CD4-positive, alpha-beta T cell (primary cell): ENCODE measurements at regions not wholly inside any gene's neighbourhood (a gene's known extent, or its start where the extent isn't known, plus 50 kb on each side); places are given as distances from the start of the nearest gene placed in this dataset.

Source experiments
- ATAC-seq: fragments of 200-7000 bp; cut with Tn5 transposase; one replicate; pipeline ENCODE4 v1.10.0; 2022; ENCODE audit warnings: mild to moderate bottlenecking; ENCODE audit not compliant: poor library complexity
- CTCF ChIA-PET: fragments of 350-600 bp; sonication (Branson Sonifier 250); formaldehyde crosslinking; loops from one replicate; lab custom pipeline; 2021; ENCODE audit warnings: antibody characterized with exemption, inconsistent platforms; lab: Charles Lee
- POLR2A ChIA-PET: fragments of 350-600 bp; sonication (Branson Sonifier 250); formaldehyde crosslinking; loops from one replicate; lab custom pipeline; 2021; ENCODE audit warnings: antibody characterized with exemption, inconsistent platforms; lab: Charles Lee
- DNase-seq, 14 experiments: peaks; one replicate each; pipeline ENCODE4 v3.0.0-alpha.2; 2013 to 2020; ENCODE audit warnings: mixed read lengths in 2 of 14
- H3K27ac ChIP-seq, 2 donors: one replicate each; pipeline versions ENCODE4 v1.5.1 to v1.7.0; 2013; ENCODE audit warnings: low read length in 2 of 2, low read depth in 1 of 2, mild to moderate bottlenecking in 1 of 2
- H3K27me3 ChIP-seq, 2 experiments: 1 replicate in 1 of 2; 2 replicates in 1 of 2; pipeline versions ENCODE4 v1.6.1 to v1.7.0; 2013; ENCODE audit warnings: low read length in 2 of 2, control low read depth in 1 of 2, mild to moderate bottlenecking in 1 of 2, moderate library complexity in 1 of 2; ENCODE audit not compliant: insufficient read depth in 2 of 2, control insufficient read depth in 1 of 2
- H3K36me3 ChIP-seq: one replicate; pipeline ENCODE4 v1.6.1; 2013; ENCODE audit warnings: low read length, control low read depth; ENCODE audit not compliant: insufficient read depth
- H3K4me1 ChIP-seq: one replicate; pipeline ENCODE4 v1.6.1; 2013; ENCODE audit warnings: low read length, control low read depth; ENCODE audit not compliant: insufficient read depth
- H3K4me3 ChIP-seq: one replicate; pipeline ENCODE4 v1.5.1; 2013; ENCODE audit warnings: mild to moderate bottlenecking, low read length, moderate library complexity
- H3K9me3 ChIP-seq, 2 experiments: 1 replicate in 1 of 2; 2 replicates in 1 of 2; pipeline versions ENCODE4 v1.6.1 to v1.7.0; 2013; ENCODE audit warnings: low read length in 2 of 2, mild to moderate bottlenecking in 2 of 2, control low read depth in 1 of 2, moderate library complexity in 1 of 2; ENCODE audit not compliant: control insufficient read depth in 1 of 2, insufficient read depth in 1 of 2
- H3K27ac Mint-ChIP-seq: one replicate; pipeline ENCODE4 v1.8.0; 2020; ENCODE audit warnings: mixed read lengths
- H3K27me3 Mint-ChIP-seq: one replicate; pipeline ENCODE4 v1.8.0; 2021; ENCODE audit warnings: mixed read lengths
- H3K36me3 Mint-ChIP-seq: one replicate; pipeline ENCODE4 v1.8.0; 2021; ENCODE audit warnings: low read depth, mixed read lengths
- H3K4me1 Mint-ChIP-seq: one replicate; pipeline ENCODE4 v1.8.0; 2021; ENCODE audit warnings: low read depth, mixed read lengths
- H3K4me3 Mint-ChIP-seq: one replicate; pipeline ENCODE4 v1.8.0; 2020; ENCODE audit warnings: mild to moderate bottlenecking, mixed read lengths
- H3K9me3 Mint-ChIP-seq: one replicate; pipeline ENCODE4 v1.8.0; 2020; ENCODE audit warnings: mixed read lengths
- intact Hi-C, 2 experiments: fragments of 100-400 bp; cut with DNase I in 1 of 2; cut with micrococcal nuclease in 1 of 2; formaldehyde crosslinking; loops; one replicate each; pipeline versions ENCODE4 v1.15.1 to v1.9.0; 2023 to 2025; cut with DNase I, micrococcal nuclease
- TF ChIP-seq, protein P1 (sequence below): fragments of 200-600 bp; IDR thresholded peaks from one replicate; pipeline ENCODE4 v1.8.0; 2022; ENCODE audit warnings: antibody characterized with exemption, mild to moderate bottlenecking

DNA sequence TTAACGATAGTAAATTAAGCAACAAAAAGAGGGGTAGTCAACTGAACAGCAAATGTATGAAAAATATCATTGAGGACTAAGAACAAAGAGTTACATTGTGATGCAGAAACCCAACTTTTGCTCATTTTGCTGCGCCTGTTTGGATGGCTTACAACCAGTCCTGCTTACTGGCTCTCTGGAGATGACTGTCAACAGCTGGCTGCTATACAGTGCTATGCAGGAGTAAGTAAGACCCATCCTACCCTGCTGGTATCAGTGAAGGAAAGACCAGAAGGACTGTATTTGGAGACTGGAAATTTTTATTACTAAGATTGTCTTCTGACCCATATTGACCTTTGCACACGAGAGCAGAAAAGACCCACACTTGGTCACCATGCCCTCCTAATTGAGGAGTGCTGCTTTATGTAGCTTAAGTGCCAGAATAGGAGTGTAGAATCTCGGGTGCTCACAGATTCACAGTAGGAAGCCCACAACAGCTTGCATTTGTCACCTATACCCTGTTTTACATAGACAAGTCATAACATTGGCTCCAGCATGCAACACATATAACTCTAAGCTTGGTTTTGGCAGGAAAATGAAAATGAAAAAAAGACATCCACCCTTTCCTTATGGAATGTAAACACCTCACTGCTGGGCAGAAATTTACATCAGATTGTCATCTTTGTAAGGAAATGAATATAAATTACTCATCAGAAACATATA lies 1915.0 kb upstream of the CELF4 start:
- no peak for DNase-seq
- no peak overlapping the region for H3K4me3 ChIP-seq
- Mint-ChIP-seq H3K9me3 (peaks cover 2% of the 10 kb centered on the region), H3K4me1 (no peaks in the 10 kb centered on the region), H3K4me3 (no peak overlapping the region), H3K27ac (no peak overlapping the region), H3K27me3 (no peaks in the 10 kb centered on the region), H3K36me3 (no peaks in the 10 kb centered on the region)
- H3K27ac ChIP-seq = no peak overlapping the region
- ChIA-PET POLR2A (no interaction called here), CTCF (no interaction called here)
- no peaks in the 10 kb centered on the region for H3K27me3 ChIP-seq
- no peaks in the 10 kb centered on the region for H3K36me3 ChIP-seq
- no peaks in the 10 kb centered on the region for H3K4me1 ChIP-seq
- H3K9me3 ChIP-seq = no peaks in the 10 kb centered on the region
- intact Hi-C loops = no loop called here
- ATAC-seq = no peak
- TF ChIP-seq, protein P1, sequence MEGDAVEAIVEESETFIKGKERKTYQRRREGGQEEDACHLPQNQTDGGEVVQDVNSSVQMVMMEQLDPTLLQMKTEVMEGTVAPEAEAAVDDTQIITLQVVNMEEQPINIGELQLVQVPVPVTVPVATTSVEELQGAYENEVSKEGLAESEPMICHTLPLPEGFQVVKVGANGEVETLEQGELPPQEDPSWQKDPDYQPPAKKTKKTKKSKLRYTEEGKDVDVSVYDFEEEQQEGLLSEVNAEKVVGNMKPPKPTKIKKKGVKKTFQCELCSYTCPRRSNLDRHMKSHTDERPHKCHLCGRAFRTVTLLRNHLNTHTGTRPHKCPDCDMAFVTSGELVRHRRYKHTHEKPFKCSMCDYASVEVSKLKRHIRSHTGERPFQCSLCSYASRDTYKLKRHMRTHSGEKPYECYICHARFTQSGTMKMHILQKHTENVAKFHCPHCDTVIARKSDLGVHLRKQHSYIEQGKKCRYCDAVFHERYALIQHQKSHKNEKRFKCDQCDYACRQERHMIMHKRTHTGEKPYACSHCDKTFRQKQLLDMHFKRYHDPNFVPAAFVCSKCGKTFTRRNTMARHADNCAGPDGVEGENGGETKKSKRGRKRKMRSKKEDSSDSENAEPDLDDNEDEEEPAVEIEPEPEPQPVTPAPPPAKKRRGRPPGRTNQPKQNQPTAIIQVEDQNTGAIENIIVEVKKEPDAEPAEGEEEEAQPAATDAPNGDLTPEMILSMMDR = no peak

DNA sequence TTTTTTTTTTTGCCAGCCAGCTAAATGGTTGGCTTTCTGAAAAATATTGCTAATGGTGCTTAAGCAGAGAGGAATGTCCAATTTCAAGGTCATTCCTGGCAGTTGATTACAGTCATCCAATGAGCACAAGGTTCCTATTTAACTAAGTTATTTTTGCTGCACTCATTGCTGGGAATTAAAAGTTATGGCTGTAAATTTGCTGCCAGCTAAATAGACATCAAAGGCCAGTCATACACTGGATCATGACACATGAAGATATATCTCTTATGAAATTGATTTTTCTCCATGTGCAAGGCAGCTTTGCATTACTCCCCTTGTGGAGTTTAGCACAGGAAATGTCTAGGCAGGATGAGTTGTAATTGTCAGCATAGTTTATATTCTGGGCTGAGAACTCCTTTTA lies 1898.4 kb upstream of the CELF4 start:
- Histone ChIP-seq H3K27me3 (no peaks in the 10 kb centered on the region), H3K4me3 (no peak overlapping the region), H3K4me1 (no peaks in the 10 kb centered on the region), H3K36me3 (no peaks in the 10 kb centered on the region), H3K27ac (no peak overlapping the region), H3K9me3 (peaks cover 0 to 3% of the 10 kb centered on the region in 2 experiments)
- DNase-seq = no peak
- intact Hi-C loops = no loop called here
- TF ChIP-seq, protein P1 = no peak
- Mint-ChIP-seq H3K27me3 (no peaks in the 10 kb centered on the region), H3K36me3 (no peaks in the 10 kb centered on the region), H3K4me1 (no peaks in the 10 kb centered on the region), H3K4me3 (no peak overlapping the region), H3K27ac (no peak overlapping the region), H3K9me3 (peaks cover 2% of the 10 kb centered on the region)
- POLR2A ChIA-PET = no interaction called here
- ATAC-seq = no peak
- CTCF ChIA-PET = no interaction called here

DNA sequence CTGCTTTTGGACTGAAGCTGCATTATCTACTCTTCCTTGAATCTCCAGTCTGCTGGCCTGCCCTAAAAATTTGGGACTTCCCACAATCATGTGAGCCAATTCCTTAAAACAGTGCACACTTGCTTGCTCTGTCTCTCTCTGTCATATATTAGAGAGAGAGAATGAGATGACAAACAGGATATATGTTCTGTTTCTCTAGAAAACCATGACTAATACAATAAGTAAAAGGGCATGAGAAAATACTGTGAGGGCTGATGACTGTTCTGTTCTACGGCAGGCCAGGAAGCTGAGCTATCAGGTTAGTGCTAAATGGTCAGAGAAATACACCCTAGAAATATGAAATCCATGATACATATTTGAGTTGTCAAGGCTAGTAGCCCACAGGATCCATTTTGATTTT lies 1896.8 kb upstream of the CELF4 start:
- no peaks in the 10 kb centered on the region for H3K27me3 Mint-ChIP-seq
- ATAC-seq = no peak

More for the DNA sequence above, 1896.8 kb upstream of the CELF4 start:
- no peak overlapping the region for H3K27ac Mint-ChIP-seq
- ChIA-PET CTCF (no interaction called here), POLR2A (no interaction called here)
- H3K4me3 ChIP-seq = no peak overlapping the region
- intact Hi-C loops = no loop called here
- no peaks in the 10 kb centered on the region for H3K36me3 Mint-ChIP-seq
- TF ChIP-seq, protein P1 = no peak
- no peaks in the 10 kb centered on the region for H3K36me3 ChIP-seq
- no peak overlapping the region for H3K4me3 Mint-ChIP-seq
- no peaks in the 10 kb centered on the region for H3K27me3 ChIP-seq
- no peak overlapping the region for H3K27ac ChIP-seq
- DNase-seq = no peak
- no peaks in the 10 kb centered on the region for H3K4me1 Mint-ChIP-seq
- no peaks in the 10 kb centered on the region for H3K4me1 ChIP-seq
- peaks cover 4% of the 10 kb centered on the region for H3K9me3 Mint-ChIP-seq
- H3K9me3 ChIP-seq = peaks cover 0 to 3% of the 10 kb centered on the region in 2 experiments
